ENCODE measurements at regions not wholly inside any gene's neighbourhood (a gene's known extent, or its start where the extent isn't known, plus 50 kb on each side); places are given as distances from the start of the nearest gene placed in this dataset.

DNA sequence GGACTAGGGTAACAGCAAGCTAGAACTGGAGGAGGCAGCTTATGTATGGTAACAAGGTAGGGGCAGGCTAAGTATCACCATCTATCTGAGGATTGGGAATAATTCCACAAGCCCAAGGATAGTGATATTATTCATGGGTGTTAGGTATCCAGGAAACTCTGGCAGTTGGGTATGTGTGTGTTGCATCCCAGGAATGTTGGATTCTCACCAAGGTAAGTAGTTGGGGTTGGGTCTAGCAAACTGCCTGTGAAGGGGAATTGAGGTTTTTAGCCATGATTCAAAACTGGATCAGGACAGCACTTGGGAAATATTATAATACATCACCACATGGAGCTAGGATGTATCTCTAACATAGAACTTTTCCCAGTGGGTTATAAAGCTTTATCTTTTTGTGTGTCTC, 626.4 kb upstream of the GOLIM4 start:
- no peak for TF ChIP-seq RAD21 (IDR thresholded peaks at IDR 0.05; ENCODE audit: low read depth)
- TF ChIP-seq REST (IDR thresholded peaks at IDR 0.05; ENCODE audit: low read depth), result no peak
- TF ChIP-seq SRF (IDR thresholded peaks at IDR 0.05; ENCODE audit: low read depth), result no peak
- no peak for TF ChIP-seq EZH2phosphoT487 (IDR thresholded peaks at IDR 0.05; ENCODE audit: borderline replicate concordance)
- no peak for TF ChIP-seq POLR2AphosphoS5 (IDR thresholded peaks at IDR 0.05; ENCODE audit: low read depth, low read length)
- TF ChIP-seq, protein P1, sequence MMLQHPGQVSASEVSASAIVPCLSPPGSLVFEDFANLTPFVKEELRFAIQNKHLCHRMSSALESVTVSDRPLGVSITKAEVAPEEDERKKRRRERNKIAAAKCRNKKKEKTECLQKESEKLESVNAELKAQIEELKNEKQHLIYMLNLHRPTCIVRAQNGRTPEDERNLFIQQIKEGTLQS (IDR thresholded peaks at IDR 0.05), result no peak
- no peak for TF ChIP-seq JUND (IDR thresholded peaks at IDR 0.05)
- TF ChIP-seq, protein P2, sequence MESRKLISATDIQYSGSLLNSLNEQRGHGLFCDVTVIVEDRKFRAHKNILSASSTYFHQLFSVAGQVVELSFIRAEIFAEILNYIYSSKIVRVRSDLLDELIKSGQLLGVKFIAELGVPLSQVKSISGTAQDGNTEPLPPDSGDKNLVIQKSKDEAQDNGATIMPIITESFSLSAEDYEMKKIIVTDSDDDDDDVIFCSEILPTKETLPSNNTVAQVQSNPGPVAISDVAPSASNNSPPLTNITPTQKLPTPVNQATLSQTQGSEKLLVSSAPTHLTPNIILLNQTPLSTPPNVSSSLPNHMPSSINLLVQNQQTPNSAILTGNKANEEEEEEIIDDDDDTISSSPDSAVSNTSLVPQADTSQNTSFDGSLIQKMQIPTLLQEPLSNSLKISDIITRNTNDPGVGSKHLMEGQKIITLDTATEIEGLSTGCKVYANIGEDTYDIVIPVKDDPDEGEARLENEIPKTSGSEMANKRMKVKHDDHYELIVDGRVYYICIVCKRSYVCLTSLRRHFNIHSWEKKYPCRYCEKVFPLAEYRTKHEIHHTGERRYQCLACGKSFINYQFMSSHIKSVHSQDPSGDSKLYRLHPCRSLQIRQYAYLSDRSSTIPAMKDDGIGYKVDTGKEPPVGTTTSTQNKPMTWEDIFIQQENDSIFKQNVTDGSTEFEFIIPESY (IDR thresholded peaks at IDR 0.05; ENCODE audit: extremely low read depth, insufficient replicate concordance, low read length), result no peak
- no peak for TF ChIP-seq FOSL1 (IDR thresholded peaks at IDR 0.05; ENCODE audit: low read depth)
- TF ChIP-seq, protein P3, sequence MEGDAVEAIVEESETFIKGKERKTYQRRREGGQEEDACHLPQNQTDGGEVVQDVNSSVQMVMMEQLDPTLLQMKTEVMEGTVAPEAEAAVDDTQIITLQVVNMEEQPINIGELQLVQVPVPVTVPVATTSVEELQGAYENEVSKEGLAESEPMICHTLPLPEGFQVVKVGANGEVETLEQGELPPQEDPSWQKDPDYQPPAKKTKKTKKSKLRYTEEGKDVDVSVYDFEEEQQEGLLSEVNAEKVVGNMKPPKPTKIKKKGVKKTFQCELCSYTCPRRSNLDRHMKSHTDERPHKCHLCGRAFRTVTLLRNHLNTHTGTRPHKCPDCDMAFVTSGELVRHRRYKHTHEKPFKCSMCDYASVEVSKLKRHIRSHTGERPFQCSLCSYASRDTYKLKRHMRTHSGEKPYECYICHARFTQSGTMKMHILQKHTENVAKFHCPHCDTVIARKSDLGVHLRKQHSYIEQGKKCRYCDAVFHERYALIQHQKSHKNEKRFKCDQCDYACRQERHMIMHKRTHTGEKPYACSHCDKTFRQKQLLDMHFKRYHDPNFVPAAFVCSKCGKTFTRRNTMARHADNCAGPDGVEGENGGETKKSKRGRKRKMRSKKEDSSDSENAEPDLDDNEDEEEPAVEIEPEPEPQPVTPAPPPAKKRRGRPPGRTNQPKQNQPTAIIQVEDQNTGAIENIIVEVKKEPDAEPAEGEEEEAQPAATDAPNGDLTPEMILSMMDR (IDR thresholded peaks at IDR 0.05 in 2 of 3, conservative IDR thresholded peaks at IDR 0.05 in 1 of 3; ENCODE audit: borderline replicate concordance in 1 of 3, insufficient read depth in 1 of 3, low read depth in 2 of 3, low read length in 2 of 3), result no peak
- TF ChIP-seq SIN3A (IDR thresholded peaks at IDR 0.05; ENCODE audit: low read depth), result no peak
- TF ChIP-seq ZNF274 (IDR thresholded peaks at IDR 0.05; ENCODE audit: low read depth, low read length), result no peak
- no peak for TF ChIP-seq CBX3 (IDR thresholded peaks at IDR 0.05; ENCODE audit: low read depth)
- no peak for TF ChIP-seq YY1 (IDR thresholded peaks at IDR 0.05; ENCODE audit: extremely low read depth, insufficient replicate concordance, low read depth, low read length)
- TF ChIP-seq, protein P4, sequence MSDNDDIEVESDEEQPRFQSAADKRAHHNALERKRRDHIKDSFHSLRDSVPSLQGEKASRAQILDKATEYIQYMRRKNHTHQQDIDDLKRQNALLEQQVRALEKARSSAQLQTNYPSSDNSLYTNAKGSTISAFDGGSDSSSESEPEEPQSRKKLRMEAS (IDR thresholded peaks at IDR 0.05), result no peak
- no peak for TF ChIP-seq POLR2A (IDR thresholded peaks at IDR 0.05; ENCODE audit: borderline replicate concordance, extremely low read depth, insufficient read depth, insufficient read length)
- TF ChIP-seq SP1 (IDR thresholded peaks at IDR 0.05; ENCODE audit: low read depth), result no peak
- TF ChIP-seq EZH2 (IDR thresholded peaks at IDR 0.05), result no peak
- no peak for TF ChIP-seq ZFX (IDR thresholded peaks at IDR 0.05)
- CTCF ChIA-PET, result no interaction called here
- no peaks in the 10 kb centered on the region for H3K36me3 ChIP-seq (ENCODE audit: control insufficient read depth in 1 of 2, insufficient read depth in 2 of 2, low read length in 2 of 2)
- H3K4me3 ChIP-seq (replicated peaks in 1 of 2; ENCODE audit: low read depth in 1 of 2, low read length in 2 of 2), result no peak overlapping the region
- RAD21 ChIA-PET (ENCODE audit: low non-redundant PET in 1 of 2, low total read pairs in 2 of 2, uncharacterized antibody in 2 of 2, unreplicated experiment in 2 of 2), result no interaction called here
- H3K9me2 ChIP-seq (ENCODE audit: insufficient read depth), result no peaks in the 10 kb centered on the region
- ATAC-seq (no peak), DNase-seq (ENCODE audit: low read depth, low spot score) (no peak)
- POLR2A ChIA-PET, result no interaction called here
- H4K20me1 ChIP-seq (ENCODE audit: insufficient read depth), result no peaks in the 10 kb centered on the region
- no peaks in the 10 kb centered on the region; the same call in 1 of the 2 replicates for H3K27me3 ChIP-seq (ENCODE audit: insufficient read depth, low read length)
- intact Hi-C loops (cut with micrococcal nuclease), result no loop called here
- H3K79me2 ChIP-seq (ENCODE audit: insufficient read depth, low read length), result no peaks in the 10 kb centered on the region
- H3K9me3 ChIP-seq (ENCODE audit: control insufficient read depth in 1 of 2, insufficient read depth in 1 of 2, low read depth in 1 of 2, low read length in 2 of 2), result no peaks in the 10 kb centered on the region
- H3K4me1 ChIP-seq (ENCODE audit: control insufficient read depth in 1 of 2, insufficient read depth in 2 of 2, low read length in 2 of 2), result no peaks in the 10 kb centered on the region
- no peak overlapping the region for H3K27ac ChIP-seq (ENCODE audit: low read depth, low read length)
- H2AFZ ChIP-seq (ENCODE audit: low read depth, low read length, poor library complexity, severe bottlenecking), result no peak overlapping the region
- H3K4me2 ChIP-seq (ENCODE audit: low read length), result no peak overlapping the region
- BruUV-seq (replicated peaks), result no TSS peak
- no peak overlapping the region for H3K9ac ChIP-seq (ENCODE audit: low read length)
